ENCODE measurements at regions not wholly inside any gene's neighbourhood (a gene's known extent, or its start where the extent isn't known, plus 50 kb on each side); places are given as distances from the start of the nearest gene placed in this dataset.

GRCh38 chr10:4196183-4196582, 411.2 kb upstream of the KLF6 start:
- no peaks in the 10 kb centered on the region for H3K4me1 ChIP-seq (ENCODE audit: control insufficient read depth, insufficient read depth, low read length)
- ChIA-PET CTCF (no interaction called here), POLR2A (no interaction called here)
- H3K36me3 ChIP-seq (ENCODE audit: control insufficient read depth in 2 of 2, insufficient read depth in 1 of 2, low read length in 2 of 2) = no peaks in the 10 kb centered on the region
- no peak for TF ChIP-seq GLI4 (tag by site-specific recombination; IDR thresholded peaks at IDR 0.05)
- TF ChIP-seq KLF9 (tag by site-specific recombination; IDR thresholded peaks at IDR 0.05; ENCODE audit: low read depth) = no peak
- no peak for TF ChIP-seq ZBTB6 (tag by site-specific recombination; IDR thresholded peaks at IDR 0.05)
- TF ChIP-seq, protein P1, sequence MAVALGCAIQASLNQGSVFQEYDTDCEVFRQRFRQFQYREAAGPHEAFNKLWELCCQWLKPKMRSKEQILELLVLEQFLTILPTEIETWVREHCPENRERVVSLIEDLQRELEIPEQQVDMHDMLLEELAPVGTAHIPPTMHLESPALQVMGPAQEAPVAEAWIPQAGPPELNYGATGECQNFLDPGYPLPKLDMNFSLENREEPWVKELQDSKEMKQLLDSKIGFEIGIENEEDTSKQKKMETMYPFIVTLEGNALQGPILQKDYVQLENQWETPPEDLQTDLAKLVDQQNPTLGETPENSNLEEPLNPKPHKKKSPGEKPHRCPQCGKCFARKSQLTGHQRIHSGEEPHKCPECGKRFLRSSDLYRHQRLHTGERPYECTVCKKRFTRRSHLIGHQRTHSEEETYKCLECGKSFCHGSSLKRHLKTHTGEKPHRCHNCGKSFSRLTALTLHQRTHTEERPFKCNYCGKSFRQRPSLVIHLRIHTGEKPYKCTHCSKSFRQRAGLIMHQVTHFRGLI (tag by site-specific recombination; IDR thresholded peaks at IDR 0.05) = no peak
- TF ChIP-seq ZNF404 (tag by site-specific recombination; IDR thresholded peaks at IDR 0.05) = no peak
- TF ChIP-seq ZBTB1 (tag by site-specific recombination; IDR thresholded peaks at IDR 0.05) = no peak
- no peak for TF ChIP-seq GFI1B (tag by site-specific recombination; IDR thresholded peaks at IDR 0.05)
- no peaks in the 10 kb centered on the region for H3K9me3 ChIP-seq (ENCODE audit: control insufficient read depth, insufficient read depth, low read depth, low read length)
- no peak overlapping the region for H3K4me3 ChIP-seq (ENCODE audit: low read depth, low read length)
- H3K27ac ChIP-seq (ENCODE audit: extremely low read depth, low read depth, low read length) = no peak overlapping the region

DNA sequence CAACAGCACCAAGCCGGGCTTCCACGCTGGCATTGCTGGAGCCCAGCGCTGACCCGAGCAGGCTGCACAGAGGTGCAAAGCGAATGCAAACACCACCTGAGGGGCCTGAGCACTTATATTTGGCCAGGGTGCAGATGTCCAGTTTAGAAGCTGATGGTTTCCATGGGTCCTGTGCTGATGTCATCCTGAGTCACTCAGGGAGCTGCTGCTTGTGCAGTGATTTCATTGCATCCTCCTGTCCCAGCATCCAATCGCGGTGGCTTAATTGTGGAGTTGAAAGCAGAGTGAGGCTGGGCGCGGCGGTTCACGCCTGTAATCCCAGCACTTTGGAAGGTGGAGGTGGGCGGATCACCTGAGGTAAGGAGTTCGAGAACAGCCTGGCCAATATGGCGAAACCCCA, 410.2 kb upstream of the KLF6 start:
- no peak overlapping the region for H3K4me3 ChIP-seq (ENCODE audit: low read depth, low read length)
- H3K4me1 ChIP-seq (ENCODE audit: control insufficient read depth, insufficient read depth, low read length) = no peaks in the 10 kb centered on the region
- no peaks in the 10 kb centered on the region for H3K9me3 ChIP-seq (ENCODE audit: control insufficient read depth, insufficient read depth, low read depth, low read length)
- H3K27ac ChIP-seq (ENCODE audit: extremely low read depth, low read depth, low read length) = no peak overlapping the region
- CTCF ChIA-PET = interaction anchor here (0.5 kb wide), 1 partner anchor 223 kb away, joined by 3 read pairs; no protein-coding TSS in a partner anchor
- POLR2A ChIA-PET = no interaction called here
- TF ChIP-seq GFI1B (tag by site-specific recombination; IDR thresholded peaks at IDR 0.05) (0 out of 2 replicates have a peak, but pooled peaks have one; percentile 37), ZBTB48 (tag by site-specific recombination; IDR thresholded peaks at IDR 0.05) (no peak)
- no peaks in the 10 kb centered on the region for H3K36me3 ChIP-seq (ENCODE audit: control insufficient read depth in 2 of 2, insufficient read depth in 1 of 2, low read length in 2 of 2)

DNA sequence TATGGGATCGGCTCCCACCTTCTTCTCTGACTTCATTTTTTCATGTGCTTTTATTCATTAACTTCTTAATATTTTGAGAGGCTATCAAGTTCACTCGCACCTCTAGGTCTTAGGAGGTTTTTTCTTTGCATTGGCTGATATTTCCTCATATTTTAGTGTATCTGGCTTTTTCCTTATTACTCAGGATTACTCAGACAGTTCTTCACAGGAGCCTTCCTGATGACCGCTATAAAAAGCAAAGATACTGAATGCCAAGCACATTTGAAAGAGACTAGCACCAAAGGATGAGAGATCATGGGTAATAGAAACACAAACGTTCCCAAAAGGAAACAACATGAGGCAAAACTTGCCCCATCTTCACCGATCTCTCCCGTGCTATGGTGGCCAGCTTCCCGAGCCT, 409.2 kb upstream of the KLF6 start:
- ChIA-PET POLR2A (no interaction called here), CTCF (no interaction called here)
- TF ChIP-seq RBAK (tag by site-specific recombination; IDR thresholded peaks at IDR 0.05) (no peak), ZNF155 (tag by site-specific recombination; IDR thresholded peaks at IDR 0.05) (no peak), ZNF133 (tag by site-specific recombination; IDR thresholded peaks at IDR 0.05) (no peak), ZNF2 (tag by site-specific recombination; IDR thresholded peaks at IDR 0.05) (no peak), SP2 (tag by site-specific recombination; IDR thresholded peaks at IDR 0.05) (no peak), ZNF791 (tag by site-specific recombination; IDR thresholded peaks at IDR 0.05) (no peak), ZNF280C (tag by site-specific recombination; IDR thresholded peaks at IDR 0.05) (no peak), HOXA7 (CRISPR knock-in tag; IDR thresholded peaks at IDR 0.05; ENCODE audit: borderline replicate concordance) (no peak), ZNF202 (tag by site-specific recombination; IDR thresholded peaks at IDR 0.05; ENCODE audit: borderline replicate concordance) (no peak), KLF16 (tag by site-specific recombination; IDR thresholded peaks at IDR 0.05) (no peak), ZNF626 (tag by site-specific recombination; IDR thresholded peaks at IDR 0.05) (no peak), ZNF37A (tag by site-specific recombination; IDR thresholded peaks at IDR 0.05) (no peak), KLF8 (tag by site-specific recombination; IDR thresholded peaks at IDR 0.05) (no peak), ZNF398 (tag by site-specific recombination; IDR thresholded peaks at IDR 0.05) (no peak), ZNF777 (tag by site-specific recombination; IDR thresholded peaks at IDR 0.05; ENCODE audit: borderline replicate concordance) (no peak), ZNF843 (tag by site-specific recombination; IDR thresholded peaks at IDR 0.05) (no peak), ZNF24 (tag by site-specific recombination; IDR thresholded peaks at IDR 0.05) (no peak)
- TF ChIP-seq, protein P2, sequence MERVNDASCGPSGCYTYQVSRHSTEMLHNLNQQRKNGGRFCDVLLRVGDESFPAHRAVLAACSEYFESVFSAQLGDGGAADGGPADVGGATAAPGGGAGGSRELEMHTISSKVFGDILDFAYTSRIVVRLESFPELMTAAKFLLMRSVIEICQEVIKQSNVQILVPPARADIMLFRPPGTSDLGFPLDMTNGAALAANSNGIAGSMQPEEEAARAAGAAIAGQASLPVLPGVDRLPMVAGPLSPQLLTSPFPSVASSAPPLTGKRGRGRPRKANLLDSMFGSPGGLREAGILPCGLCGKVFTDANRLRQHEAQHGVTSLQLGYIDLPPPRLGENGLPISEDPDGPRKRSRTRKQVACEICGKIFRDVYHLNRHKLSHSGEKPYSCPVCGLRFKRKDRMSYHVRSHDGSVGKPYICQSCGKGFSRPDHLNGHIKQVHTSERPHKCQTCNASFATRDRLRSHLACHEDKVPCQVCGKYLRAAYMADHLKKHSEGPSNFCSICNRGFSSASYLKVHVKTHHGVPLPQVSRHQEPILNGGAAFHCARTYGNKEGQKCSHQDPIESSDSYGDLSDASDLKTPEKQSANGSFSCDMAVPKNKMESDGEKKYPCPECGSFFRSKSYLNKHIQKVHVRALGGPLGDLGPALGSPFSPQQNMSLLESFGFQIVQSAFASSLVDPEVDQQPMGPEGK (tag by site-specific recombination; IDR thresholded peaks at IDR 0.05) = no peak
- Histone ChIP-seq H3K36me3 (ENCODE audit: control insufficient read depth in 2 of 2, insufficient read depth in 1 of 2, low read length in 2 of 2) (no peaks in the 10 kb centered on the region), H3K27ac (ENCODE audit: extremely low read depth, low read depth, low read length) (no peak overlapping the region), H3K4me1 (ENCODE audit: control insufficient read depth, insufficient read depth, low read length) (no peaks in the 10 kb centered on the region), H3K4me3 (ENCODE audit: low read depth, low read length) (no peak overlapping the region), H3K9me3 (ENCODE audit: control insufficient read depth, insufficient read depth, low read depth, low read length) (no peaks in the 10 kb centered on the region)
